ENCODE measurements at regions not wholly inside any gene's neighbourhood (a gene's known extent, or its start where the extent isn't known, plus 50 kb on each side); places are given as distances from the start of the nearest gene placed in this dataset.

DNA sequence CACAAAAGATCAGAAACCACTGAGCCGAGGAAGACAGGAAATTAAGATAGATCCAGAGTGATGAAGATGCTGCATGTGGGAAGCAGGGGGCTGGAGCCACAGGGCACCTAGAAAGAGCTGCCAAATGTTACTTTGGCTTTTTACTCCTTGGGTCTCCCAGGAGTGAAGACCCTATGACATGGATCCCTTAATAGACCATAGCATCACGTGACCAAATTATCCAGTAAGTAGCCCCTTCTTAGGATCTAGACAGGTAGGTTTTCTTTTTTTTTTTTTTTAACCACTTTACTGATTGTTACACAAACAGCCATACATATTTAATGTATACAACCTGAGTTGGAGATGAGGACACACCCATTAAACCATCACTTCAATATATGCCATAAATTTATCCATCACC is 183.9 kb upstream of the SOX21 start:
- no peaks in the 10 kb centered on the region for H3K4me1 ChIP-seq (ENCODE audit: control insufficient read depth, extremely low read depth, insufficient read depth, low read length)
- no peak overlapping the region for H3K27ac ChIP-seq (ENCODE audit: insufficient read depth, low read length)
- no peak overlapping the region for H2AFZ ChIP-seq (ENCODE audit: low read length)
- no peaks in the 10 kb centered on the region for H4K20me1 ChIP-seq (ENCODE audit: control insufficient read depth, extremely low read depth, insufficient read depth, low read length)
- no peak overlapping the region for H3K4me3 ChIP-seq (replicated peaks in 1 of 4; ENCODE audit: control extremely low read depth in 1 of 4, insufficient read depth in 1 of 4, low read depth in 3 of 4, low read length in 4 of 4)
- no peaks in the 10 kb centered on the region for H3K79me2 ChIP-seq (ENCODE audit: control insufficient read depth, insufficient read depth, low read length)
- H3K9ac ChIP-seq (ENCODE audit: insufficient read depth, low read length): no peak overlapping the region
- H3K9me3 ChIP-seq (ENCODE audit: control insufficient read depth, insufficient read depth, low read depth, low read length): no peaks in the 10 kb centered on the region
- no peak for DNase-seq (ENCODE audit: low read depth in 2 of 2)
- TF ChIP-seq, protein P1, sequence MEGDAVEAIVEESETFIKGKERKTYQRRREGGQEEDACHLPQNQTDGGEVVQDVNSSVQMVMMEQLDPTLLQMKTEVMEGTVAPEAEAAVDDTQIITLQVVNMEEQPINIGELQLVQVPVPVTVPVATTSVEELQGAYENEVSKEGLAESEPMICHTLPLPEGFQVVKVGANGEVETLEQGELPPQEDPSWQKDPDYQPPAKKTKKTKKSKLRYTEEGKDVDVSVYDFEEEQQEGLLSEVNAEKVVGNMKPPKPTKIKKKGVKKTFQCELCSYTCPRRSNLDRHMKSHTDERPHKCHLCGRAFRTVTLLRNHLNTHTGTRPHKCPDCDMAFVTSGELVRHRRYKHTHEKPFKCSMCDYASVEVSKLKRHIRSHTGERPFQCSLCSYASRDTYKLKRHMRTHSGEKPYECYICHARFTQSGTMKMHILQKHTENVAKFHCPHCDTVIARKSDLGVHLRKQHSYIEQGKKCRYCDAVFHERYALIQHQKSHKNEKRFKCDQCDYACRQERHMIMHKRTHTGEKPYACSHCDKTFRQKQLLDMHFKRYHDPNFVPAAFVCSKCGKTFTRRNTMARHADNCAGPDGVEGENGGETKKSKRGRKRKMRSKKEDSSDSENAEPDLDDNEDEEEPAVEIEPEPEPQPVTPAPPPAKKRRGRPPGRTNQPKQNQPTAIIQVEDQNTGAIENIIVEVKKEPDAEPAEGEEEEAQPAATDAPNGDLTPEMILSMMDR (conservative IDR thresholded peaks at IDR 0.05 in 1 of 2, IDR thresholded peaks at IDR 0.05 in 1 of 2; ENCODE audit: low read depth in 1 of 2, low read length in 2 of 2): no peak
- TF ChIP-seq EZH2 (IDR thresholded peaks at IDR 0.05; ENCODE audit: low read length, missing control alignments): no peak
- H3K36me3 ChIP-seq (ENCODE audit: control insufficient read depth, insufficient read depth, low read length): no peaks in the 10 kb centered on the region
- no peak overlapping the region for H3K4me2 ChIP-seq (ENCODE audit: extremely low read depth, insufficient read depth, low read length)
- H3K27me3 ChIP-seq (ENCODE audit: control insufficient read depth, insufficient read depth, low read length): no peaks in the 10 kb centered on the region

DNA sequence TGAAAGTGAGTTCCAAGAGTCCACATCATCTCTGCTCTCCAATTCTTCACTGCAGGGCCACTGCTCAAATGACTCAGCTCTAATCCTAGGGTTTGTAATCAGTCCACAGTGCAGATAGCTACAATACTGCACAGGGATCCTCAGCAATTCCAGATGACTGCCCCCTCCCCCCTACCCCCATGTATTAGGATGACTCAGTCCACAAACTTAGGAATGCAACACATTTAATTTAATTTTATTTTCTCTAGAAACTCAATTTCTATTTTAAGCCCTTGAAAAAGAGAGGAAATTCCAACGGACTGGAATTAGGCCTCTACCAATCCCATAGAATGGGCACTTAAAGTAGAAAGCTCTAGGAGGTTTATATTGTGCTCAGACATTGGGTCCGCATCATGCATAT is 173.8 kb upstream of the SOX21 start:
- DNase-seq (ENCODE audit: low read depth in 2 of 2): peak in 1 of 2 donors; percentile 79
- no peak overlapping the region for H2AFZ ChIP-seq (ENCODE audit: low read length)

DNA sequence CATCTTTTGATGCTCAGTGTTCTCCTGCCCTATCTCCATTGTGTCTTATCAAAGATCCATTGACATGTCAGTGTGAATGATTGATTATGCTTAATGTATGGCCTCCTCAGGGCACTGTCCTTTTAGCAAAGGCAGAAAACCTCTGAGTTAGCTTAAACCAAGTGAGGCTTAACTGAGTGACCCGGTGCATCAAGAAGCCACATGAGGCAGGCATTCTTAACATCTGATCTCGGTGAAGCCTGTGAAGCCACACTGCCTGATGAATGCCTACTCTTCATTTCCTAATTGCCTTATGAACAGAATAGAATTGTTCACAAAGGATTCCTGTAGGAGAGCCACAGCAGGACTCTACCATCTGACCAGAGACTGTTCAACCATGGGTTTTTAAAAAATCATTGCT is 168.1 kb upstream of the SOX21 start:
- H3K27me3 ChIP-seq (ENCODE audit: control insufficient read depth, insufficient read depth, low read length): no peaks in the 10 kb centered on the region
- H2AFZ ChIP-seq (ENCODE audit: low read length): no peak overlapping the region
- no peak for DNase-seq (ENCODE audit: low read depth in 2 of 2)
- H3K27ac ChIP-seq (ENCODE audit: insufficient read depth, low read length): no peak overlapping the region
- no peak overlapping the region for H3K4me2 ChIP-seq (ENCODE audit: extremely low read depth, insufficient read depth, low read length)
- no peaks in the 10 kb centered on the region for H3K9me3 ChIP-seq (ENCODE audit: control insufficient read depth, insufficient read depth, low read depth, low read length)
- no peaks in the 10 kb centered on the region for H3K79me2 ChIP-seq (ENCODE audit: control insufficient read depth, insufficient read depth, low read length)
- no peaks in the 10 kb centered on the region for H3K4me1 ChIP-seq (ENCODE audit: control insufficient read depth, extremely low read depth, insufficient read depth, low read length)
- H3K36me3 ChIP-seq (ENCODE audit: control insufficient read depth, insufficient read depth, low read length): no peaks in the 10 kb centered on the region
- no peaks in the 10 kb centered on the region for H4K20me1 ChIP-seq (ENCODE audit: control insufficient read depth, extremely low read depth, insufficient read depth, low read length)
- no peak for TF ChIP-seq EZH2 (IDR thresholded peaks at IDR 0.05; ENCODE audit: low read length, missing control alignments)
- TF ChIP-seq, protein P1 (conservative IDR thresholded peaks at IDR 0.05 in 1 of 2, IDR thresholded peaks at IDR 0.05 in 1 of 2; ENCODE audit: low read depth in 1 of 2, low read length in 2 of 2): no peak
- no peak overlapping the region for H3K9ac ChIP-seq (ENCODE audit: insufficient read depth, low read length)
- no peak overlapping the region for H3K4me3 ChIP-seq (replicated peaks in 1 of 4; ENCODE audit: control extremely low read depth in 1 of 4, insufficient read depth in 1 of 4, low read depth in 3 of 4, low read length in 4 of 4)

More for the DNA sequence above, 173.8 kb upstream of the SOX21 start:
- no peaks in the 10 kb centered on the region for H3K36me3 ChIP-seq (ENCODE audit: control insufficient read depth, insufficient read depth, low read length)
- H3K4me3 ChIP-seq (replicated peaks in 1 of 4; ENCODE audit: control extremely low read depth in 1 of 4, insufficient read depth in 1 of 4, low read depth in 3 of 4, low read length in 4 of 4): no peak overlapping the region
- no peaks in the 10 kb centered on the region for H4K20me1 ChIP-seq (ENCODE audit: control insufficient read depth, extremely low read depth, insufficient read depth, low read length)
- no peak overlapping the region for H3K9ac ChIP-seq (ENCODE audit: insufficient read depth, low read length)
- TF ChIP-seq EZH2 (IDR thresholded peaks at IDR 0.05; ENCODE audit: low read length, missing control alignments): no peak
- TF ChIP-seq, protein P1 (conservative IDR thresholded peaks at IDR 0.05 in 1 of 2, IDR thresholded peaks at IDR 0.05 in 1 of 2; ENCODE audit: low read depth in 1 of 2, low read length in 2 of 2): no peak
- H3K4me1 ChIP-seq (ENCODE audit: control insufficient read depth, extremely low read depth, insufficient read depth, low read length): no peaks in the 10 kb centered on the region
- H3K79me2 ChIP-seq (ENCODE audit: control insufficient read depth, insufficient read depth, low read length): no peaks in the 10 kb centered on the region
- H3K4me2 ChIP-seq (ENCODE audit: extremely low read depth, insufficient read depth, low read length): no peak overlapping the region
- no peak overlapping the region for H3K27ac ChIP-seq (ENCODE audit: insufficient read depth, low read length)
- H3K27me3 ChIP-seq (ENCODE audit: control insufficient read depth, insufficient read depth, low read length): no peaks in the 10 kb centered on the region
- H3K9me3 ChIP-seq (ENCODE audit: control insufficient read depth, insufficient read depth, low read depth, low read length): no peaks in the 10 kb centered on the region
